HG02852 (cell line): ENCODE measurements at regions not wholly inside any gene's neighbourhood (a gene's known extent, or its start where the extent isn't known, plus 50 kb on each side); places are given as distances from the start of the nearest gene placed in this dataset.
"Not testable (repeated sequence)": the region's sequence is repeated elsewhere in the genome, so short reads cannot be mapped to it uniquely, and the experiment has no call there.

Experiments used
- ATAC-seq: cut with Tn5 transposase; IDR thresholded peaks from one replicate; pipeline ENCODE4 v1.9.1; 2021; ENCODE audit warnings: mild to moderate bottlenecking, moderate library complexity; ENCODE audit not compliant: unreplicated experiment

GRCh38 chr5:177941386-177941785 is 54.7 kb downstream of the PROP1 start:
- ATAC-seq = not testable (repeated sequence)

GRCh38 chr5:177939246-177940171 is 56.5 kb downstream of the PROP1 start:
- ATAC-seq = not testable (repeated sequence)

DNA sequence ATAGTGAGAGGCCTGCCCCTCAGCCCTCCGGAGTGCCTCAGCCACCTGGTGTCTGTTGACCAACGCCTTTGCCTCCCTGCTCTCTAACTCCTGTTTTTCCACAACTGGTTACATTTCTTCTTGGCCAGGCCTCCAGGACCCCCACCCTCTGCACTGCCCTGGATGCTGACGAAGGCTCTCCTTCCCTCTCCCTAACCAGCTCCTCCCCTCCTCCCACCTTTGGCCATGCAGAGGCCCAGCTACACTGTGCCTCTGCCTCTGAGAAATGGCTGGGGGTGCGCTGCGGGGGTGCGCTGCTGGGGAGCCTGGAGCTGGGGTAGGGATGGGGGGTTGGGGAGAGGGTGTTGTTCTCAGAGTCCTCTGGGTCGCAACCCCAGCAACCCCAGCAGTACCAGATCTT is 57.3 kb downstream of the PROP1 start:
- not testable (repeated sequence) for ATAC-seq

GRCh38 chr5:177934233-177934632 is 61.8 kb downstream of the PROP1 start:
- ATAC-seq = not testable (repeated sequence)

DNA sequence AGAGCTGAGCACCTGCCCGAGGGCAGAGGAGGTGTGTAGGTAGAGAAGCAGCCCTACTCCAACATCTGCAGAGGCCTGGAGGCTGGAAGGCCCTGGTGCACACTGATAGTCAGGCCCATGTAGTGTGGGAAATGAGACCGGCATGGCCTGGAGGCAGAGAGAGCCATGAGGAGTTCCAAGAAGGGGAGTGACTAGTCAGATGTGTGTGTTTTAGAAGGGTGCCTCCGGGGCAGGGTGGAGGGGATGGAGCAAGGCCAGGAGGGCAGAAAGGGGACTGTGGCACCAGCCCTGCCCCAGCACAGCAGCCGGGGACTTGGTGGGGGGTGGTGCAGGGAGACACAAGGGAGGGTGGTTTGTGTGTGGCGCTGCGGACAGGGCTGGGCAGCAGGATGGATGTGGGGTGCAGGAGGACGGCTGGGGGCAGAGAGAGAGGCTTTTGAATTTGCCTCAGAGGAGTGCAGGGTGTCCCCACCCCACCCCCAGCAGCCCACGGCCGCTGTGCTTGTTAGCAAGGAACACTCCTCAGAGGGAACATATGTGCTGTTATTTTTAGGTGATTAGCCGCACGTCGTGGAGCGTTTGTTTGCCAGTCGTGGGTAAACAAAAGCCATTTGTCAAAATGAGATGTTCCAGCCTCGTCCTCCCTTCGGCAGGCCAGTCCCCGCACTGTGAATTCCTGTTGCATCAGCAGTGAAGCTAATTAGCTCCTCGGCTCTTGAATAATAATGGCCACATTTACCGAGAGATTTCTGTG is 65.6 kb downstream of the PROP1 start:
- ATAC-seq = not testable (repeated sequence)

DNA sequence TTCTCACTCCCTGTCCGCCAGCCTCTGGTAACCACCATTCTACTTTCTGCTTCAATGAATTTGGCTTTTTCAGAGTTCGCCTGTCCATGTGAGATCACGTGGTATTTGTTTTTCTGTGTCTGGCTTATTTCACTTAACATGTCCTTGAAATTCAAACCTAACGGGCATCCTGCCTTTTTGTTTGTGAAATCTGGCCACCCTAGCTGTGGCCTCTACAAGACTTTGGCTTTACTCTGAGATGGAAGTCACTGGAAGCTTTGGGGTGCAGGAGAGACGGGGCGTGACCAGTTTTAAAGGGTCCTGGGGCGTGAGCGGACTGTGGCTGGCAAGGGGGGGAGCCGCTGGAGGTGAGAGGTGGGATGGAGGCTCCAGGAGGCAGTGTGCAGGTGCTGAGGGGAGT is 66.4 kb downstream of the PROP1 start:
- ATAC-seq = not testable (repeated sequence)

DNA sequence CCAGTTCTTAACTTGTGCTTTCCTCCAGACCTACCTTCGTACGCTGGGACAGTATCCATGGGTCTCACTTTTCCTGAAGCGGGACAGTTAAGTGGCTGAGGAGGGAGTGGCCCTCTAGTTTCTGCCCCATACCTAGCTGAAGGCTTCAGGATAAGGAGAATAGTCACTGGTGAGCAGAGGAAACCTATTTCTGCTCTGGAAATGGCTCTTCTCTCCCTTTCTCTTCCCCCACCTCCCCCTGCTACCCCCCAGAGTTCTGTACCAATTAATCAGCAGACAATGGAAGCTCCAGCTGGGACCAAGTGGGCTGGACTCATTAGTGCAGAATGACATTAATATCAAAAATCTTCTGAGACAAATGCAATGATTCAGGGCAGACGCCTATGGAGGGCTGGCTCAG is 68.5 kb downstream of the PROP1 start:
- not testable (repeated sequence) for ATAC-seq

- ATAC-seq = not testable (repeated sequence)
Observed at GRCh38 chr5:177924577-177924976, 71.5 kb downstream of the PROP1 start.

GRCh38 chr5:177923837-177924236 is 72.2 kb downstream of the PROP1 start:
- not testable (repeated sequence) for ATAC-seq

GRCh38 chr5:177923189-177923588 is 72.9 kb downstream of the PROP1 start:
- not testable (repeated sequence) for ATAC-seq

- ATAC-seq = not testable (repeated sequence)
Observed at GRCh38 chr5:177909261-177909660, 86.8 kb downstream of the PROP1 start.

GRCh38 chr5:177902806-177903205 is 93.2 kb downstream of the PROP1 start:
- ATAC-seq = not testable (repeated sequence)

DNA sequence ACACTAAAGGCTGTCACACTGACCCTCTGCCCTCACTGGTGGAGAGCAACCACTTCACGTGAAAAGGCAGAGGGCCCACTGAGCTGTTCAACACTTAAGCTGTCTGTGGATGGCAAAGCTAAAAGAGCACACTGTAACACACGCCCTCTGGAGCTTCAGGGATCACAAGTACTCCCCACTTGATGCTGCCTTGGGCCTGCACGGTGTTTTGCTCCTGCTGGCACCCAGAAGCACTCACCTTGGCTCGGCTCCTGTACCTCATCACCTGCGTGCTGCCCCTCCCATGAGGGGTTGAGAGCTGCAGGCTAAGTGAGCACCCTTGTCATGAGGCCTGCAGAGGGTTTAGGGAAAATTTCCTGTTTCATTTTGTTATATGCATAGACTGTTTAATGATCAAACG is 96.0 kb downstream of the PROP1 start:
- not testable (repeated sequence) for ATAC-seq

GRCh38 chr5:177894681-177895453 is 101.2 kb downstream of the PROP1 start:
- not testable (repeated sequence) for ATAC-seq

DNA sequence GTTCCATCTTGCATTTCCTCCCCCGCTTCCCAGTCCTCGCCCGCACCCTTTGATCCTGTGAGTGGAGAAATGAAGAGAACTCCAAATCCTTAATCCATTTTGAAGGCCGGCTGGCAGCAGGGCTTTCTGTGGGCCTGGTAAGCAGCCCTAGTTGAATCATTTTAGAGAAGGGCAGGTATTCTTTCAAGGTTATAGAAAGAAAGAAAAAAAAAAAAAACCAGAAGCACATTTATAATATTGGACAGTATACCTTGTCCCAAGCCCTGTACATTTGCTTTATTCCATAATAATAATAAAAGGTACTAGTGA is 103.7 kb downstream of the PROP1 start:
- ATAC-seq = not testable (repeated sequence)

- ATAC-seq = peak; percentile 82
Observed at GRCh38 chr5:177891547-177892356, 104.3 kb downstream of the PROP1 start.

DNA sequence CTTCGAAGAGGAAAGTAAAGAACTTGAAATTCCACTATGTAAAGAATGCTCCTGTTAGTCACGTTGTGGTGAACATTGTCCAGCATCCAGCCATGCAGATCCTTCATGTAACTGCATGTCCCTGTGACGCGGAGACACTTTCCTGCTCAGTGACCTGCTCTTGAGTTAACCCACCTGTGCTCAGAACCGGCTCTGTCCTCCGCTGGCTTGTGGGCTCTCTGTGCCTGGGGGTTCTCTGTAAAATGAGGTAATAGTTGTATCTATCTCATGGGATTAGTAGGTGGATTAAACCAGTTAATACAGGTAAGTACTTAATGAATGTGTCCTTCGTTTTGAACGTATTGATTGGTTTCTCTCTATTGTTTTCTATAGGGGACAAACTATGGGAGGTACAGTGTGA is 100.6 kb upstream of the FAM153A start:
- not testable (repeated sequence) for ATAC-seq

DNA sequence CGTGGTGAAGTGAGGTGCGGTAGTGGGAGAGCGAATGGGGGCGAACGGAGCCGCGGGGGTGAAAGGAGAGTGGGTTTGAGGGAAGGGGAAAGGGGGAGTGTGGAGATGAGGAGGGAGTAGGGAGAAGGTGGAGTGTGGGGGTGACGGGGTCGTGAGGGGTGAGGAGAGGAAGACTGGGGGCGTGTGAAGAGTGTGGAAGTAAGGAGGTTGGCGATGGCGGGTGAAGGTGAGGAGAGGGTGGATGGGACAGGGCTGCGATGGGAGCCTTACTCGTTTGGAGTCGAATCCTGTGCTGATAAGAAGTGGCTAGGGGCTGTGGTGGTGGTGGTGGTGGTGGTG is 93.2 kb upstream of the FAM153A start:
- not testable (repeated sequence) for ATAC-seq

GRCh38 chr5:177875013-177875899 is 92.6 kb upstream of the FAM153A start:
- peak; percentile 98 for ATAC-seq
